ENCODE measurements at regions not wholly inside any gene's neighbourhood (a gene's known extent, or its start where the extent isn't known, plus 50 kb on each side); places are given as distances from the start of the nearest gene placed in this dataset.

GRCh38 chr16:18018376-18018775 lies 318.2 kb downstream of the NPIPA8 start:
- TF ChIP-seq POLR2A (IDR thresholded peaks at IDR 0.05), result no peak
- TF ChIP-seq CTCF (IDR thresholded peaks at IDR 0.05), result no peak
